SK-N-SH (cell line): ENCODE measurements at regions not wholly inside any gene's neighbourhood (a gene's known extent, or its start where the extent isn't known, plus 50 kb on each side); places are given as distances from the start of the nearest gene placed in this dataset.
"Not testable (repeated sequence)": the region's sequence is repeated elsewhere in the genome, so short reads cannot be mapped to it uniquely, and the experiment has no call there.

Source experiments
- CTCF ChIA-PET: fragments of 300-600, 350-600 bp; formaldehyde crosslinking; extraction: SDS; loops from one replicate; lab custom pipeline; 2021; lab: Yijun Ruan, JAX
- POLR2A ChIA-PET: fragments of 350-600 bp; sonication (Branson Sonifier 250); formaldehyde crosslinking; extraction: SDS; loops from one replicate; lab custom pipeline; 2020; ENCODE audit warnings: antibody characterized with exemption, inconsistent platforms; lab: Yijun Ruan, JAX
- DNase-seq: peaks from one replicate; pipeline ENCODE4 v3.0.0; 2012
- H2AFZ ChIP-seq: fragments of 200-600 bp; sonication (generic); 2 replicates; pipeline ENCODE4 v1.8.1; 2016; ENCODE audit warnings: antibody characterized with exemption, mild to moderate bottlenecking, low read depth
- H3F3A ChIP-seq: fragments of 200-600 bp; sonication (generic); replicated peaks from 2 replicates; pipeline ENCODE3; 2016; ENCODE audit warnings: antibody characterized with exemption, mild to moderate bottlenecking; ENCODE audit not compliant: insufficient read depth
- H3K27ac ChIP-seq, 2 experiments: fragments of 200-500 bp in 1 of 2; fragments of 200-600 bp in 1 of 2; sonication (Bioruptor generic) in 1 of 2; sonication (generic), shearing (Covaris generic) in 1 of 2; 2 replicates each; pipeline versions ENCODE4 v1.5.1 to v1.6.1; 2014 to 2016; ENCODE audit warnings: low read depth in 2 of 2, inconsistent platforms in 1 of 2, low read length in 1 of 2, mild to moderate bottlenecking in 1 of 2, mixed read lengths in 1 of 2
- H3K27me3 ChIP-seq: fragments of 200-600 bp; sonication (generic), shearing (Covaris generic); 2 replicates; pipeline ENCODE4 v1.6.1; 2016; ENCODE audit warnings: mixed run types; ENCODE audit not compliant: insufficient read depth
- H3K36me3 ChIP-seq, 2 experiments: fragments of 200-500 bp in 1 of 2; fragments of 200-600 bp in 1 of 2; sonication (Bioruptor generic) in 1 of 2; sonication (generic) in 1 of 2; replicated peaks in 1 of 2; 2 replicates each; pipeline versions ENCODE3 to v1.5.1; 2014 to 2016; ENCODE audit warnings: low read length in 1 of 2, mild to moderate bottlenecking in 1 of 2; ENCODE audit not compliant: insufficient read depth in 2 of 2, control insufficient read depth in 1 of 2
- H3K4me1 ChIP-seq, 2 experiments: fragments of 200-500 bp in 1 of 2; fragments of 200-600 bp in 1 of 2; sonication (Bioruptor generic) in 1 of 2; sonication (generic), shearing (Covaris generic) in 1 of 2; 2 replicates each; pipeline versions ENCODE4 v1.5.1 to v1.6.1; 2014 to 2016; ENCODE audit warnings: low read depth in 1 of 2, low read length in 1 of 2, mixed run types in 1 of 2; ENCODE audit not compliant: insufficient read depth in 2 of 2, control insufficient read depth in 1 of 2
- H3K4me2 ChIP-seq: fragments of 200-600 bp; sonication (generic), shearing (Covaris generic); 2 replicates; pipeline ENCODE4 v1.6.1; 2017; ENCODE audit warnings: mixed run types
- H3K4me3 ChIP-seq, 2 experiments: fragments of 200-500 bp in 1 of 2; fragments of 200-600 bp in 1 of 2; sonication (Bioruptor generic) in 1 of 2; sonication (generic), shearing (Covaris generic) in 1 of 2; 2 replicates each; pipeline versions ENCODE4 v1.5.1 to v1.8.1; 2014 to 2016; ENCODE audit warnings: low read depth in 2 of 2, inconsistent platforms in 1 of 2, low read length in 1 of 2, mild to moderate bottlenecking in 1 of 2, mixed read lengths in 1 of 2, moderate library complexity in 1 of 2
- H3K79me2 ChIP-seq: fragments of 200-600 bp; sonication (generic); 2 replicates; pipeline ENCODE4 v1.8.1; 2017; ENCODE audit warnings: mild to moderate bottlenecking; ENCODE audit not compliant: insufficient read depth
- H3K9ac ChIP-seq: fragments of 200-600 bp; sonication (generic); 2 replicates; pipeline ENCODE4 v1.6.1; 2017; ENCODE audit warnings: mixed run types
- H3K9me2 ChIP-seq: fragments of 200-600 bp; sonication (generic); 2 replicates; pipeline ENCODE4 v1.6.1; 2017; ENCODE audit warnings: mixed run types
- H3K9me3 ChIP-seq: fragments of 200-600 bp; sonication (generic); 2 replicates; pipeline ENCODE4 v1.6.1; 2017; ENCODE audit warnings: mixed run types, mild to moderate bottlenecking, moderate library complexity
- H4K20me1 ChIP-seq: fragments of 200-600 bp; sonication (generic); 2 replicates; pipeline ENCODE4 v1.6.1; 2017; ENCODE audit warnings: mild to moderate bottlenecking, mixed run types; ENCODE audit not compliant: insufficient read depth
- CHD2 ChIP-seq: fragments of 150-350 bp; IDR thresholded peaks from 2 replicates; pipeline ENCODE4 v1.6.1; 2018; ENCODE audit warnings: low read length; ENCODE audit not compliant: partially characterized antibody
- EP300 ChIP-seq, 2 experiments: IDR thresholded peaks; 2 replicates each; pipeline versions ENCODE4 v1.4.0 to v1.6.1; 2012; ENCODE audit warnings: borderline replicate concordance in 1 of 2, low read depth in 1 of 2, low read length in 1 of 2
- EZH2phosphoT487 ChIP-seq: fragments of 200-600 bp; sonication (generic); IDR thresholded peaks from 2 replicates; pipeline ENCODE4 v1.6.1; 2017; ENCODE audit warnings: low read depth, mixed run types, mild to moderate bottlenecking, antibody characterized with exemption, moderate library complexity, borderline replicate concordance
- FOXJ3 ChIP-seq: sonication (generic); formaldehyde crosslinking; IDR thresholded peaks from 2 replicates; pipeline ENCODE4 v1.5.1; 2020; ENCODE audit warnings: mild to moderate bottlenecking, missing genetic modification reagents
- FOXM1 ChIP-seq: IDR thresholded peaks from 2 replicates; pipeline ENCODE4 v1.4.0; 2012; ENCODE audit warnings: low read depth, mild to moderate bottlenecking
- GATA2 ChIP-seq: sonication (generic); formaldehyde crosslinking; IDR thresholded peaks from 2 replicates; pipeline ENCODE4 v1.5.0; 2020; ENCODE audit warnings: mild to moderate bottlenecking, missing genetic modification reagents
- MEF2A ChIP-seq: IDR thresholded peaks from 2 replicates; pipeline ENCODE4 v1.4.0; 2012; ENCODE audit warnings: low read depth, borderline replicate concordance
- NFIC ChIP-seq: IDR thresholded peaks from 2 replicates; pipeline ENCODE4 v1.4.0; 2012; ENCODE audit warnings: borderline replicate concordance
- NRF1 ChIP-seq: IDR thresholded peaks from 2 replicates; pipeline ENCODE4 v1.6.1; 2012; ENCODE audit warnings: low read depth, mild to moderate bottlenecking, low read length
- RAD21 ChIP-seq: IDR thresholded peaks from 2 replicates; pipeline ENCODE4 v1.6.1; 2012; ENCODE audit warnings: mild to moderate bottlenecking, low read length
- SMC3 ChIP-seq: IDR thresholded peaks from 2 replicates; pipeline ENCODE4 v1.6.1; 2012; ENCODE audit warnings: low read depth, low read length, improper control_type of control experiment
- TCF12 ChIP-seq: IDR thresholded peaks from 2 replicates; pipeline ENCODE4 v1.4.0; 2012
- WGBS: methylation state at CpG from one replicate; pipeline ENCODE4 v1.1.6; 2017; ENCODE audit warnings: low lambda C conversion rate; 5-methylcytosine and 5-hydroxymethylcytosine counted together
- TF ChIP-seq, protein P1 (sequence below): fragments of 200-600 bp; sonication (generic); IDR thresholded peaks from 2 replicates; pipeline ENCODE4 v1.6.1; 2017; ENCODE audit warnings: antibody characterized with exemption, mild to moderate bottlenecking, moderate library complexity

DNA sequence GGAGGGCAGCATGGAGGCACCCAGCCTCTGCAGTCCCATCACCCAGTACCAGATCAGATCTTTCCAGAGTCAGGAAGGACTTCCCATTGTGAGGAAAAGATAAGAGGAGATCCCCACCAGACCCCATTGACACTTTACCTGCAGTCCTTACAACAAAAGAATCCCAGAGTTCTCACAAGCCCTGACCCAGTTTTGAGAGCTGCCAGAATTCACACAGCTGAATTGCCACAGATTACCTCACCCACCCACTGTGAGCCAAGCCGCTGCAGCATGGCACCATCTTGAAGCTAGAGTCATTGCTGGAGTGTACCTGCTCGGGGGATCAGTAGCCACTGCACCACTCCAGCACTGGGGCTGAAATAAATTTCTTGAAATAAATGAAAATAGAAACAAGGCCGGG is 91.8 kb upstream of the UBASH3B start:
- H4K20me1 ChIP-seq = no peaks in the 10 kb centered on the region
- H3K36me3 ChIP-seq = no peaks in the 10 kb centered on the region
- H3K4me1 ChIP-seq = no peaks in the 10 kb centered on the region
- ChIA-PET CTCF (interaction anchor here (1.9 kb wide), 1 partner anchor 17 kb away, joined by 6 read pairs; no protein-coding TSS in a partner anchor), POLR2A (no interaction called here)
- no peaks in the 10 kb centered on the region for H3K9me2 ChIP-seq
- TF ChIP-seq MEF2A (no peak), SMC3 (no peak), TCF12 (no peak), GATA2 (CRISPR knock-in tag) (no peak), FOXJ3 (CRISPR knock-in tag) (no peak), FOXM1 (no peak), NFIC (no peak), RAD21 (no peak), EP300 (IDR thresholded peaks at IDR 0.05; ENCODE audit: borderline replicate concordance in 1 of 2, low read depth in 1 of 2, low read length in 1 of 2) (no peak)
- TF ChIP-seq, protein P1, sequence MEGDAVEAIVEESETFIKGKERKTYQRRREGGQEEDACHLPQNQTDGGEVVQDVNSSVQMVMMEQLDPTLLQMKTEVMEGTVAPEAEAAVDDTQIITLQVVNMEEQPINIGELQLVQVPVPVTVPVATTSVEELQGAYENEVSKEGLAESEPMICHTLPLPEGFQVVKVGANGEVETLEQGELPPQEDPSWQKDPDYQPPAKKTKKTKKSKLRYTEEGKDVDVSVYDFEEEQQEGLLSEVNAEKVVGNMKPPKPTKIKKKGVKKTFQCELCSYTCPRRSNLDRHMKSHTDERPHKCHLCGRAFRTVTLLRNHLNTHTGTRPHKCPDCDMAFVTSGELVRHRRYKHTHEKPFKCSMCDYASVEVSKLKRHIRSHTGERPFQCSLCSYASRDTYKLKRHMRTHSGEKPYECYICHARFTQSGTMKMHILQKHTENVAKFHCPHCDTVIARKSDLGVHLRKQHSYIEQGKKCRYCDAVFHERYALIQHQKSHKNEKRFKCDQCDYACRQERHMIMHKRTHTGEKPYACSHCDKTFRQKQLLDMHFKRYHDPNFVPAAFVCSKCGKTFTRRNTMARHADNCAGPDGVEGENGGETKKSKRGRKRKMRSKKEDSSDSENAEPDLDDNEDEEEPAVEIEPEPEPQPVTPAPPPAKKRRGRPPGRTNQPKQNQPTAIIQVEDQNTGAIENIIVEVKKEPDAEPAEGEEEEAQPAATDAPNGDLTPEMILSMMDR = no peak
- H2AFZ ChIP-seq = no peak overlapping the region
- DNase-seq = no peak
- no peaks in the 10 kb centered on the region for H3F3A ChIP-seq
- WGBS = 44% methylated on average over 3 of the region's 3 CpGs
- no peak overlapping the region for H3K4me2 ChIP-seq
- H3K4me3 ChIP-seq = no peak overlapping the region
- H3K79me2 ChIP-seq = no peaks in the 10 kb centered on the region
- no peak overlapping the region for H3K9ac ChIP-seq
- no peaks in the 10 kb centered on the region for H3K9me3 ChIP-seq
- H3K27me3 ChIP-seq = no peaks in the 10 kb centered on the region
- H3K27ac ChIP-seq = no peak overlapping the region

DNA sequence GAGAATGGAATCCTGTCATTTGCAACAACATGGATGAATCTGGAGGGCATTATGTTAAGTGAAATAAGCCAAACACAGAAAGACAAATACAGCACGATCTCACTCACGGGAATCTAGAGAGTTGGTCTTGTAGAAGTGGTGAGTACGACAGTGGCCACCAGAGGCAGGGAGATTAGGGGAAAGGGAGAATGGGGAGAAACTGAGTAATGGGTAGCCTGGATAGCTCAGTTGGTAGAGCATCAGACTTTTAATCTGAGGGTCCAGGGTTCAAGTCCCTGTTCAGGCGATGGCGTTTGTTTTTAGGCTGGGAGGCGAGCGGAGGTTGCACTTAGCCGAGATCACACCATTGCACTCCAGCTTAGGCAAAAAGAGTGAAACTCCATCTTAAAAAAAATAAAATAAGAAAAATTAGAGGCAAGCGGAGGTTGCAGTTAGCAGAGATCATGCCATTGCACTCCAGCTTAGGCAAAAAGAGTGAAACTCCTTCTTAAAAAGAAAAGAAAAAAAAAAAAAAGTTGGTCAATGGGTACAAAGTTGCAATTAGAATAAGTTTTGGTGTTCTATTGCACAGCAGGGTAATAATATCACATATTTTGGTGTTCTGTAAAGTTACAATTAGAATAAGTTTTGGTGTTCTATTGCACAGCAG is 95.7 kb upstream of the UBASH3B start:
- Histone ChIP-seq H4K20me1 (no peaks in the 10 kb centered on the region), H3K27me3 (no peaks in the 10 kb centered on the region), H3K4me2 (no peak overlapping the region), H3K79me2 (no peaks in the 10 kb centered on the region), H3K4me3 (no peak overlapping the region), H3K4me1 (no peaks in the 10 kb centered on the region), H3F3A (no peaks in the 10 kb centered on the region), H3K9ac (no peak overlapping the region), H3K36me3 (no peaks in the 10 kb centered on the region), H2AFZ (no peak overlapping the region), H3K9me2 (no peaks in the 10 kb centered on the region), H3K9me3 (no peaks in the 10 kb centered on the region), H3K27ac (no peak overlapping the region)
- 71% methylated on average over 9 of the region's 9 CpGs for WGBS
- ChIA-PET POLR2A (no interaction called here), CTCF (no interaction called here)
- DNase-seq = no peak
- no peak for TF ChIP-seq CHD2
- no peak for TF ChIP-seq NRF1
- TF ChIP-seq EZH2phosphoT487 = no peak

DNA sequence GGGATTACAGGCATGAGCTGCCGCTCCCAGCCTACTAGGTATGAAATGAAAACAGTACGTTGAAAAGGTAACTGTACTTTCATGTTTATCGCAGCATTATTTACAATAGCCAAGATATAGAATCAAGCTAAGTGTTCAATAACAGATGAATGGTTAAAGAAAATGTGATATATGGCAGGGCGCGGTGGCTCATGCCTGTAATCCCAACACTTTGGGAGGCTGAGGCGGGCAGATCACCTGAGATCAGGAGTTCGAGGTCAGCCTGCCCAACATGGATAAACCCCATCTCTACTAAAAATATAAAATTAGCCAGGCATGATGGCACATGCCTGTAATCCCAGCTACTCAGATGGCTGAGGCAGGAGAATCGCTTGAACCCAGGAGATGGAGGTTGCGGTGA is 96.3 kb upstream of the UBASH3B start:
- H3K9me3 ChIP-seq, H3K4me2 ChIP-seq, DNase-seq, H3F3A ChIP-seq, H3K27ac ChIP-seq, POLR2A ChIA-PET, H3K9ac ChIP-seq, H3K9me2 ChIP-seq, H3K27me3 ChIP-seq, H3K4me3 ChIP-seq, H4K20me1 ChIP-seq, H2AFZ ChIP-seq, H3K4me1 ChIP-seq, H3K79me2 ChIP-seq, H3K36me3 ChIP-seq: not testable (repeated sequence)
- CTCF ChIA-PET = interaction anchor here (1.5 kb wide), 1 partner anchor 21 kb away, joined by 3 read pairs; no protein-coding TSS in a partner anchor
- 79% methylated on average over 9 of the region's 9 CpGs for WGBS

DNA sequence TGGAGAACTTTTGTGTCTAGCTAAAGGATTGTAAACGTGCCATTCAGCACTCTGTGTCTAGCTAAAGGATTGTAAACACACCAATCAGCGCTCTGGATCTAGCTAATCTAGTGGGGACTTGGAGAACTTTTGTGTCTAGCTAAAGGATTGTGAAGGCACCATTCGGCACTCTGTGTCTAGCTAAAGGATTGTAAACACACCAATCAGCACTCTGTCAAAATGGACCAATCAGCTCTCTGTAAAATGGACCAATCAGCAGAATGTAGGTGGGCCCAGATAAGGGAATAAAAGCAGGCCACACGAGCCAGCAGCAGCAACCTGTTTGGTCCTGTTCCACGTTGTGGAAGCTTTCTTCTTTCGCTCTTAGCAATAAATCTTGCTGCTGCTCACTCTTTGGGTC is 98.4 kb upstream of the UBASH3B start:
- H3K9ac ChIP-seq, H3K9me3 ChIP-seq, H3K36me3 ChIP-seq, H3K4me2 ChIP-seq, H2AFZ ChIP-seq, H3K4me1 ChIP-seq, H3K27me3 ChIP-seq, POLR2A ChIA-PET, DNase-seq, H3K4me3 ChIP-seq, H3K9me2 ChIP-seq, H4K20me1 ChIP-seq, H3K27ac ChIP-seq, H3F3A ChIP-seq, H3K79me2 ChIP-seq: not testable (repeated sequence)
- CTCF ChIA-PET = interaction anchor here (0.9 kb wide), 1 partner anchor 23 kb away, joined by 4 read pairs; no protein-coding TSS in a partner anchor
- 77% methylated on average over 6 of the region's 6 CpGs for WGBS
